T-cell (primary cell): ENCODE measurements at regions not wholly inside any gene's neighbourhood (a gene's known extent, or its start where the extent isn't known, plus 50 kb on each side); places are given as distances from the start of the nearest gene placed in this dataset.

Experiments used
- ATAC-seq, 4 experiments: fragments of 200-7000 bp in 3 of 4; fragments of 150-1000 bp in 1 of 4; cut with Tn5 transposase; replicated peaks in 1 of 4; 1 replicate in 3 of 4; 2 replicates in 1 of 4; pipeline ENCODE4 v1.10.0; 2021; ENCODE audit warnings: moderate library complexity in 3 of 4, mild to moderate bottlenecking in 2 of 4, moderate number of reproducible peaks in 1 of 4
- CTCF ChIA-PET, 2 donors: fragments of 300-600 bp; sonication (Branson Sonifier 250); formaldehyde crosslinking; loops; one replicate each; lab custom pipeline; 2022; ENCODE audit warnings: antibody characterized with exemption in 2 of 2; lab: Charles Lee
- POLR2A ChIA-PET, 2 donors: fragments of 300-600 bp; sonication (Branson Sonifier 250); formaldehyde crosslinking; loops; one replicate each; lab custom pipeline; 2022; ENCODE audit warnings: antibody characterized with exemption in 2 of 2; lab: Charles Lee
- DNase-seq, 35 experiments: peaks; one replicate each; pipeline versions ENCODE4 v3.0.0 to v3.0.0-alpha.2; 2013 to 2023
- H3K27ac ChIP-seq: one replicate; pipeline ENCODE4 v1.5.1; 2013; ENCODE audit warnings: low read length
- H3K27me3 ChIP-seq, 2 experiments: replicated peaks in 1 of 2; 1 replicate in 1 of 2; 2 replicates in 1 of 2; pipeline versions ENCODE4 v1.6.1 to v1.7.0; 2013; ENCODE audit warnings: low read length in 1 of 2, mixed read lengths in 1 of 2; ENCODE audit not compliant: control insufficient read depth in 2 of 2, insufficient read depth in 2 of 2; ENCODE audit errors: extremely low read depth in 1 of 2
- H3K36me3 ChIP-seq, 2 donors: 1 replicate in 1 of 2; 2 replicates in 1 of 2; pipeline versions ENCODE4 v1.6.1 to v1.7.0; 2013; ENCODE audit warnings: low read length in 1 of 2; ENCODE audit not compliant: control insufficient read depth in 2 of 2, insufficient read depth in 1 of 2; ENCODE audit errors: extremely low read depth in 1 of 2
- H3K4me1 ChIP-seq, 2 experiments: 1 replicate in 1 of 2; 2 replicates in 1 of 2; pipeline versions ENCODE4 v1.6.1 to v1.7.0; 2013; ENCODE audit warnings: low read length in 2 of 2, mixed read lengths in 1 of 2; ENCODE audit not compliant: insufficient read depth in 2 of 2, control insufficient read depth in 1 of 2; ENCODE audit errors: extremely low read depth in 1 of 2
- H3K4me3 ChIP-seq, 2 donors: 1 replicate in 1 of 2; 2 replicates in 1 of 2; pipeline versions ENCODE4 v1.5.1 to v1.7.0; 2013; ENCODE audit warnings: mild to moderate bottlenecking in 2 of 2, low read length in 1 of 2, moderate library complexity in 1 of 2; ENCODE audit not compliant: control insufficient read depth in 1 of 2; ENCODE audit errors: extremely low read depth in 1 of 2
- H3K9me3 ChIP-seq: 2 replicates; pipeline ENCODE4 v1.7.0; 2013
- H3K27ac Mint-ChIP-seq, 2 donors: one replicate each; pipeline ENCODE4 v1.8.0; 2020 to 2021; ENCODE audit warnings: mild to moderate bottlenecking in 2 of 2, mixed read lengths in 2 of 2
- H3K27me3 Mint-ChIP-seq, 2 donors: one replicate each; pipeline ENCODE4 v1.8.0; 2021 to 2022; ENCODE audit warnings: mixed read lengths in 2 of 2
- H3K36me3 Mint-ChIP-seq: one replicate; pipeline ENCODE4 v1.8.0; 2021; ENCODE audit warnings: mixed read lengths
- H3K4me1 Mint-ChIP-seq, 3 donors: one replicate each; pipeline ENCODE4 v1.8.0; 2020 to 2022; ENCODE audit warnings: mixed read lengths in 3 of 3, mild to moderate bottlenecking in 1 of 3
- H3K4me3 Mint-ChIP-seq, 3 donors: one replicate each; pipeline ENCODE4 v1.8.0; 2020 to 2022; ENCODE audit warnings: mild to moderate bottlenecking in 3 of 3, mixed read lengths in 3 of 3, moderate library complexity in 3 of 3
- H3K9me3 Mint-ChIP-seq, 3 donors: one replicate each; pipeline ENCODE4 v1.8.0; 2020 to 2022; ENCODE audit warnings: mixed read lengths in 3 of 3
- WGBS: methylation state at CpG from one replicate; pipeline ENCODE4 v1.1.5; 2013; ENCODE audit warnings: missing lambda C conversion rate; ENCODE audit not compliant: insufficient coverage; 5-methylcytosine and 5-hydroxymethylcytosine counted together

DNA sequence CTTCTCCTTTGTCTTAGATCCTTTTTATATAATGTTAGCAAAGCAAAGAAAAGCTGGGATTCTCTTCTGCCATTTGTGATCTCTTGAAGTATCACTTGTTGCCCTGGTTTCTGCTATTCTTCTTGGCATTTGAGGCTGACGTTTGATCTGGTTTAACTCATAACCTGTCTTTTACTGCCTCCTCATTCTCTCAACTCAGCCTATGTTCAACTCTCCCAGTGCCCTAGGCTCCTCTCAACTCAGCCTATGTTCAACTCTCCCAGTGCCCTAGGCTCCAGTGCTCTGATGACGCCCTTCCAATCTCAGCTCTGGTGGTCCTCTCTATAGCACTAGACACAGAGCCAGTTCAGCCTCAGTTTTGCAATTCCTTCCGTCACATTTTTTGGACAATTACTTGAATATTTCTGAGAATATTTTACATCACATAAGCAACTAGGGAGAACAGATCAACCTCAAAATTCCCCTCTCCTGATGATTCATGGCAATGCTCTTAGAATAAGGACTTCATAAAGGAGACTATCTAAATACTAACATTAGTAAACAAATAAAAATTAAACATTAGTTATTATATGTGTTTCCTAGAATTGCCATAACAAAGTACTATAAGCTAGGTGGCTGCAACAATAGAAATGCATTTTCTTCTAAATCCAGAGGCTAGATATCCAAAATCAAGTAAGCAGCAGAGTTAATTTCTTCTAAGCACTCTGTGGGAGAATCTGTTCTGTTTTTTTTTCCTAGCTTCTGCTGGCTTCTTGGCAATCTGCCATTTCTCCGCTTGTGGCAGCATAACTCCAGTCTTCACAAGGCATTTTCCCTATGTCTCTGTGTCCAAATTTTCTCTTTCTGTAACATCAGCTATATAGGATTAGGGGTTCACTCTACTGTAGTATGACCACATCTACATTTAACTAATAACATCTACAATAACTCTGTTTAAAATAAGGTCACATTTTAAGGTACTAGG, 662.1 kb upstream of the FTMT start:
- CTCF ChIA-PET = no interaction called here
- no peaks in the 10 kb centered on the region for H3K9me3 ChIP-seq
- H3K4me1 ChIP-seq = no peaks in the 10 kb centered on the region
- no peaks in the 10 kb centered on the region for H3K4me1 Mint-ChIP-seq
- no peaks in the 10 kb centered on the region for H3K27me3 ChIP-seq
- DNase-seq (no peak), ATAC-seq (no peak)
- 91% methylated on average over 1 of the region's 4 CpGs for WGBS
- H3K27me3 Mint-ChIP-seq = no peaks in the 10 kb centered on the region
- H3K36me3 Mint-ChIP-seq = no peaks in the 10 kb centered on the region
- POLR2A ChIA-PET = no interaction called here
- no peak overlapping the region for H3K4me3 Mint-ChIP-seq
- H3K9me3 Mint-ChIP-seq = peaks cover 3 to 21% (median 5%) of the 10 kb centered on the region in 3 donors
- H3K36me3 ChIP-seq = no peaks in the 10 kb centered on the region
- no peak overlapping the region for H3K27ac ChIP-seq
- H3K27ac Mint-ChIP-seq = no peak overlapping the region
- no peak overlapping the region for H3K4me3 ChIP-seq

DNA sequence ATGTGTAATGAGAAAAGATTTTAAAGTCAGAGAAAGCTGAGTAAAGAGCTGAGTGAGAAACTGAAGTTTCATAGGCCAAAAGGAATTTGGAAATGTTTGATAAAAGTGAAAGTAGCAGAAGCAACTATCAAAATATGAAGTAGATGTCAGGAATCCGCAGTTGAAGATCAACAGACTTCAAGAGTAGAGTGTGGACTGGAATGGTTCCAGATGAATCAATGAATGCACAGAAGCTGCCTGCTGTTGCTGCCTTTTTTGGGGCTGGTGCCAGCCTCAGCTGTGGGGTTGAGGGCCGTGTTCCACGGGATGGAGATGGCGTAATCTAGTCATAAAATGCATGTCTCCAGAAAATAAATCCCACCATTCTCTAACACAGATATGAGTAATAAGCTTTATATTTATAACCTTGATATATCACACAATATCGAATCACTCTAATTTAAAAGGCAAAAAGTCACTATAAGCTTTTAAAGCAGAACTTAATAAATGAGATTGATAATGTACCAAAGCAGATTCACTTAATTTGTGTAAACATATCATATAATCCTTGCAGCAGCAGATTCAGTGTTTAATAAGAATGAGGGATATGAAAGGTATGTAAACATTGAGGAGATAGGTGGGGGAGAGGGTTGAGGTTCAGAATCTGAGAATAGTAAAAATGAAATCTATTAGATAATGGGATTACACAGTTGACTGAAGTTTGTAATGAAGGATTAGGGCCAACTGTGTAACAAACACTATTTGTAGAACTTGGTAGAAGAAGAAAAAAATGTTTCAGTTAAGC, 652.3 kb upstream of the FTMT start:
- Mint-ChIP-seq H3K4me1 (no peaks in the 10 kb centered on the region), H3K27ac (no peak overlapping the region), H3K36me3 (no peaks in the 10 kb centered on the region), H3K9me3 (peaks cover 0 to 6% (median 0%) of the 10 kb centered on the region in 3 donors), H3K4me3 (no peak overlapping the region), H3K27me3 (no peaks in the 10 kb centered on the region)
- no peak overlapping the region for H3K4me3 ChIP-seq
- CTCF ChIA-PET = no interaction called here
- 100% methylated on average over 1 of the region's 5 CpGs for WGBS
- H3K9me3 ChIP-seq = no peaks in the 10 kb centered on the region
- ATAC-seq (no peak), DNase-seq (no peak)
- POLR2A ChIA-PET = no interaction called here
- no peak overlapping the region for H3K27ac ChIP-seq
- H3K4me1 ChIP-seq = no peaks in the 10 kb centered on the region
- no peaks in the 10 kb centered on the region for H3K27me3 ChIP-seq
- H3K36me3 ChIP-seq = no peaks in the 10 kb centered on the region

DNA sequence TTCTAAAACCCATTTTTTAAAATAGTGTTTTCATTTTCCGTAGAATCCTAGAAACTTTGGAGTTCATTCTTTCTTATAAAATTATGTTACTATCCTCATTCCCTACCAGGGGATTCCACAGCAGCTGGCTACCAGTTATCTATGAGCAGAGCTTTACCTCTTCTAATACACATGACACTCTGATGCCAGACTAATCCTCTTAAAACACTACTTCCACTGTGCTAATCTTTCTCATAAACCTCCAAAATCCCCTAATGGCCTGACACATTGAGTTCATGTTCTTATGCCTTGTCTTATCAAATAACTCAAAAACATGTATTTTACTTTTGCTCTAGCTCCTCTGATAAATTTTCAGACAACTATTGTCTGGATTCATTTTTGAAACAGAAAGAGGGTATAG, 633.6 kb upstream of the FTMT start:
- Histone ChIP-seq H3K4me1 (no peaks in the 10 kb centered on the region), H3K36me3 (no peaks in the 10 kb centered on the region), H3K27me3 (no peaks in the 10 kb centered on the region), H3K9me3 (no peaks in the 10 kb centered on the region), H3K27ac (no peak overlapping the region), H3K4me3 (no peak overlapping the region)
- no CpG with 5 or more reads among the region's 1 CpG for WGBS
- POLR2A ChIA-PET = no interaction called here
- Mint-ChIP-seq H3K4me1 (no peaks in the 10 kb centered on the region), H3K36me3 (no peaks in the 10 kb centered on the region), H3K27ac (no peak overlapping the region), H3K27me3 (no peaks in the 10 kb centered on the region), H3K9me3 (peaks cover 14 to 19% (median 15%) of the 10 kb centered on the region in 3 donors), H3K4me3 (no peak overlapping the region)
- ATAC-seq (no peak), DNase-seq (no peak)
- CTCF ChIA-PET = no interaction called here

DNA sequence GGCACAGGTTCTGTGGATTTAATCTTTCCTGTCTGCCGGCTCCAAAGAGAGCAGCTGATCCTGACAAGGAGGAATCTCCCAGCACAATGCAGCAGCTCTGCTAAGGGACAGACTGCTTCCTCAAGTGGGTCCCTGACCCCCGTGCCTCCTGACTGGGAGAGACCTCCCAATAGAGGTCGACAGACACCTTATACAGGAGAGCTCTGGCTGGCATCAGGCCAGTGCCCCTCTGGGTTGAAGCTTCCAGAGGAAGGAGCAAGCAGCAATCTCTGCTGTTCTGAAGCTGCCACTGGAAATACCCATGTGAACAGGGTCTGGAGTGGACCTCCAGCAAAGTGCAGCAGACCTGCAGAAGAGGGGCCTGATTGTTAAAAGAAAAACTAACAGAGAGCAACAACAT, 630.2 kb upstream of the FTMT start:
- Histone ChIP-seq H3K36me3 (no peaks in the 10 kb centered on the region), H3K4me1 (no peaks in the 10 kb centered on the region), H3K27ac (no peak overlapping the region), H3K9me3 (no peaks in the 10 kb centered on the region), H3K4me3 (no peak overlapping the region), H3K27me3 (no peaks in the 10 kb centered on the region)
- no peaks in the 10 kb centered on the region for H3K36me3 Mint-ChIP-seq
- H3K27me3 Mint-ChIP-seq = no peaks in the 10 kb centered on the region
- no peaks in the 10 kb centered on the region for H3K4me1 Mint-ChIP-seq
- H3K9me3 Mint-ChIP-seq = peaks cover 7 to 29% (median 14%) of the 10 kb centered on the region in 3 donors
- H3K4me3 Mint-ChIP-seq = no peak overlapping the region
- CTCF ChIA-PET = no interaction called here
- DNase-seq = no peak
- POLR2A ChIA-PET = no interaction called here
- no peak overlapping the region for H3K27ac Mint-ChIP-seq
- no peak for ATAC-seq
- 79% methylated on average over 2 of the region's 3 CpGs for WGBS

DNA sequence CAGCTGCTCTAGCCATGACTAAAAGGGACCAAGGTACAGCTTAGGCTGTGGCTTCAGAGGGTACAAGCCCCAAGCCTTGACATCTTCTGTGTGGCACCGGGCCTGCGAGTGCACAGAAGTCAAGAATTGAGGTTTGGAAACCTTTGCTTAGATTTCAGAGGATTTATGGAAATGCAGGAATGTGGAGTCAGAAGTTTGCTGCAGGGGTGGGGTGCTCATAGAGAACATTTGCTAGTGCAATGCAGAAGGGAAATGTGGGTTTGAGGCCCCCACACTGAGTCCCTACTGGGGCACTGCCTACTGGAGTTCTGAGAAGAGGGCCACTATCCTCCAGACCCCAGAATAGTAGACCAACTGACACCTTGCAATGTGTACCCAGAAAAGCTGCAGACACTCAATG, 624.9 kb upstream of the FTMT start:
- H3K36me3 Mint-ChIP-seq = no peaks in the 10 kb centered on the region
- peaks cover 4% of the 10 kb centered on the region for H3K9me3 ChIP-seq
- H3K4me1 Mint-ChIP-seq = no peaks in the 10 kb centered on the region
- peaks cover 15 to 43% (median 27%) of the 10 kb centered on the region in 3 donors for H3K9me3 Mint-ChIP-seq
- 45% methylated on average over 2 of the region's 2 CpGs for WGBS
- no peak overlapping the region for H3K4me3 Mint-ChIP-seq
- H3K4me1 ChIP-seq = no peaks in the 10 kb centered on the region
- DNase-seq (no peak), ATAC-seq (no peak)
- no peaks in the 10 kb centered on the region for H3K27me3 Mint-ChIP-seq
- H3K27ac ChIP-seq = no peak overlapping the region
- H3K27ac Mint-ChIP-seq = no peak overlapping the region
- H3K27me3 ChIP-seq = no peaks in the 10 kb centered on the region
- H3K36me3 ChIP-seq = no peaks in the 10 kb centered on the region
- H3K4me3 ChIP-seq = no peak overlapping the region
- ChIA-PET CTCF (no interaction called here), POLR2A (no interaction called here)

DNA sequence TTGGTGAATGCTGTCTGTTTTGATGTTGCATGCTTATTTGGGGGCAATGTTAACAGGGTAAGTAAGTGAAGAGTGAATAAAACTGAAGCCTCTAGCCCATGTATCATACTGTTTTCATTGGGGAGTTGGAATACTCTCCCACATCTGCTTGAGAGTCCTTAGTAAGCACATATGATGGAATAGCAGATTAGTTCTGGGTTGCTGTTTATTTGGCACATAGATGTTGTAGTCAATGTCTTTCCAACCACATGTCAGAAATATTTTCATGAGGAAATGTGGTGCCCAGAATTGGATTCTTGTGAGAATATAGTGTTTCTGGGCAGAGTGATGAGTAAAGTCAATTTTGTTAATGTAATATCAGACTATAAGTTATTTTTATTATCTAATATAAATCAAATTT, 611.7 kb upstream of the FTMT start:
- H3K4me3 ChIP-seq = no peak overlapping the region
- Mint-ChIP-seq H3K27me3 (no peaks in the 10 kb centered on the region), H3K27ac (no peak overlapping the region), H3K9me3 (peaks cover 12 to 18% (median 12%) of the 10 kb centered on the region in 3 donors), H3K4me3 (no peak overlapping the region), H3K4me1 (no peaks in the 10 kb centered on the region), H3K36me3 (no peaks in the 10 kb centered on the region)
- DNase-seq (no peak), ATAC-seq (no peak)
- ChIA-PET POLR2A (no interaction called here), CTCF (no interaction called here)
- no peaks in the 10 kb centered on the region for H3K9me3 ChIP-seq
- H3K27me3 ChIP-seq = no peaks in the 10 kb centered on the region
- H3K36me3 ChIP-seq = no peaks in the 10 kb centered on the region
- no peak overlapping the region for H3K27ac ChIP-seq
- H3K4me1 ChIP-seq = no peaks in the 10 kb centered on the region
